Activated naive CD8-positive, alpha-beta T cell treated with anti-CD3 and anti-CD28 coated beads for 36 hours (primary cell): ENCODE measurements at regions not wholly inside any gene's neighbourhood (a gene's known extent, or its start where the extent isn't known, plus 50 kb on each side); places are given as distances from the start of the nearest gene placed in this dataset.
"Not testable (repeated sequence)": the region's sequence is repeated elsewhere in the genome, so short reads cannot be mapped to it uniquely, and the experiment has no call there.

ENCODE experiments used
- DNase-seq: peaks from one replicate; pipeline ENCODE4 v3.0.0; 2021
- H3K27ac Mint-ChIP-seq: one replicate; pipeline ENCODE4 v1.8.0; 2022; ENCODE audit warnings: mild to moderate bottlenecking, moderate library complexity, mixed read lengths
- H3K27me3 Mint-ChIP-seq: one replicate; pipeline ENCODE4 v1.8.0; 2022; ENCODE audit warnings: mild to moderate bottlenecking, mixed read lengths
- H3K36me3 Mint-ChIP-seq: one replicate; pipeline ENCODE4 v1.8.0; 2021; ENCODE audit warnings: mild to moderate bottlenecking, mixed read lengths
- H3K4me1 Mint-ChIP-seq: one replicate; pipeline ENCODE4 v1.8.0; 2021; ENCODE audit warnings: mixed read lengths
- H3K4me3 Mint-ChIP-seq: one replicate; pipeline ENCODE4 v1.8.0; 2022; ENCODE audit warnings: mild to moderate bottlenecking, moderate library complexity, mixed read lengths
- H3K9me3 Mint-ChIP-seq: one replicate; pipeline ENCODE4 v1.8.0; 2022; ENCODE audit warnings: mixed read lengths

DNA sequence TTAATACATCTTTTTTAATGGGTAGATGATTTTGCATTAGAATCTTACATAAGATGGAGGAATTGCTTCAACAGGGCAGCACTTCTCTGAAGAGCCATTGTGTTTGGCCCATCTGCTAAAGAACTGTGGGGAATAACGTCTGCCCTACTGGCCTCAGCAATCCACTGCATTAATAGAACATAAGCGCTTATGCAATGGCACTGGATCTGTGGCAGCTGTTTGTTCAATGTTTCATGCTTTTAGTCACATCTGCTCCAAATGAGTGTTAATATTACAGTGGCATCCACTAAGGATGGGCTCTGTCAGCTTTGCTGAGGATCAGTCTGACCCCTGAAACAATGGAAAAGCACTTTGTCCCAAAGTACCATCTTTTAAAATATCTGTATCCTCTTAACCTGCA, 279.0 kb upstream of the GK2 start:
- H3K27ac Mint-ChIP-seq, result no peak overlapping the region
- H3K9me3 Mint-ChIP-seq, result no peaks in the 10 kb centered on the region
- no peak for DNase-seq
- no peaks in the 10 kb centered on the region for H3K36me3 Mint-ChIP-seq
- H3K27me3 Mint-ChIP-seq, result no peaks in the 10 kb centered on the region
- no peak overlapping the region for H3K4me3 Mint-ChIP-seq
- H3K4me1 Mint-ChIP-seq, result no peaks in the 10 kb centered on the region

DNA sequence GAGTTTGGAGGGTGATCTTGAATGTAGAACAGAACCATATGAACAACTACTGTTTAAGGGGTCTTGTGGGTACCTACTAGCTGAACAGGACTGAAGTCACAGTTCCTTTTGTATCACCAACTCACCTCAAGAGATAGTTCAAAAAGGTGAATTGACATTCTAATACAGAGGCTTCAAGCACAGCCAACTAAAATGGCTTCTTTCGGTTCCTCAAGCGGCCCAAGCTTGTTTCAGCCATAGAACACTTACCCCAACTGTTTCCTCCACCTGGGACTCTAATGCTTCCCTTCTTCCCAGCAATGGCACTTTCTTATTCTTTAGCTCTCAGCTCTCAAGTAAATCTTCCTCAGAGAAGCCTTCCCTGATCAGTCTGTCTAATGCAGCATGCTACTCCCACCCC, 277.5 kb upstream of the GK2 start:
- Mint-ChIP-seq H3K4me1 (no peaks in the 10 kb centered on the region), H3K4me3 (no peak overlapping the region), H3K36me3 (no peaks in the 10 kb centered on the region), H3K27ac (no peak overlapping the region), H3K27me3 (no peaks in the 10 kb centered on the region), H3K9me3 (no peaks in the 10 kb centered on the region)
- no peak for DNase-seq

DNA sequence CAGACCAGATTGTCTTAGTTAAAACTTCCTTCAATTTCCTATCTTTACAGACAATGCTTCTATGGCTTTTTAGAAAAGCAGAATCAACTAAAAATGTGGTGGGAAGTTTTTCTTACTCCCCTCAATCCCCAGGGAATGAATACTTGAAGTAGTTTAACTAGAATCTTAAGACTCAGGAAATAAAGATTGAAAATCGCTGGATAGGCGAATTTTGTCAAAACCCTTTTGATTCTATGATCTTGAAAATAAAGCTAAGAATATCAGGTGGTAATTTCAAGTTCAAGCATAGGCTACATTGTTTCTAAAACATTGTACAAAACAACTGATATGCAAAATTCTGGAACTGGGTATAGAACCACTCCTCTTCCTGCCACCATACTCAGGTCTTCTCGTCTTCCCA, 276.5 kb upstream of the GK2 start:
- H3K4me1 Mint-ChIP-seq, result no peaks in the 10 kb centered on the region
- DNase-seq, result no peak
- H3K27ac Mint-ChIP-seq, result no peak overlapping the region
- no peak overlapping the region for H3K4me3 Mint-ChIP-seq
- H3K36me3 Mint-ChIP-seq, result no peaks in the 10 kb centered on the region
- no peaks in the 10 kb centered on the region for H3K9me3 Mint-ChIP-seq
- no peaks in the 10 kb centered on the region for H3K27me3 Mint-ChIP-seq

DNA sequence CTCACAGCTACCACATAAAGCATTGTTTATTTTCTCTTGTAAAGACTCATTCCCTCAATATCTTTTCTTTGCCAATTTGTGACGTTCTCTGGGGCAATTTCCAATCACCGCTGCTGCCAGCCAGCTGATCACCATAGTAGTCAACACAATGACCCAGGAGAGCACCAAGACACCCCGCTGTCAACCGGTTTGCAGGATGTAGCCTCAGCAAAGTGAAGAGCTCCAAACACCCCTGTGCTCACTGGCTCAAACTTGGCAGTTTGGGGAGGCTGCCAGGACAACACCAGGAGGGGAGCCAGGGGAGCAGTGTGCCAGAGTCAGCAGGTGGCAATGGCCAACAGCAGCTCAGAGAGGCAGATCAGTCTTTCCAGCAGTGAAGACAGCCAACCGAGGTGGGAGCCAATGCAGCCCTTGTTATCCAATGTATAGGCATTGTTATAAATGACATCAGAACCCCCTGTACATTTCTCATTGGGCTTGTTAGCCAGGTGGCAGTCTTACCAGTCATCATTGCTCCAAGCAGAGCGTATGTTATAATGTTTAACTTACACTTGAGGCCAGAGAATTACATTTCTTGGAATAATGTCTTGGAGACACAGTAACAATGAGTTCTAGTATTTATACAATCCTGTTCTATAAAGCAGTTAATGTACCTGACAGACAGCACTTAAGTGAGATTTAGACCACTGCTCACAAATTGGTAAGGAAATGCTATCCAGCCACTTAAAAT, 274.9 kb upstream of the GK2 start:
- H3K27me3 Mint-ChIP-seq, result no peaks in the 10 kb centered on the region
- DNase-seq, result no peak
- H3K27ac Mint-ChIP-seq, result no peak overlapping the region
- H3K4me1 Mint-ChIP-seq, result peaks cover 8% of the 10 kb centered on the region
- H3K9me3 Mint-ChIP-seq, result no peaks in the 10 kb centered on the region
- no peaks in the 10 kb centered on the region for H3K36me3 Mint-ChIP-seq
- H3K4me3 Mint-ChIP-seq, result no peak overlapping the region

DNA sequence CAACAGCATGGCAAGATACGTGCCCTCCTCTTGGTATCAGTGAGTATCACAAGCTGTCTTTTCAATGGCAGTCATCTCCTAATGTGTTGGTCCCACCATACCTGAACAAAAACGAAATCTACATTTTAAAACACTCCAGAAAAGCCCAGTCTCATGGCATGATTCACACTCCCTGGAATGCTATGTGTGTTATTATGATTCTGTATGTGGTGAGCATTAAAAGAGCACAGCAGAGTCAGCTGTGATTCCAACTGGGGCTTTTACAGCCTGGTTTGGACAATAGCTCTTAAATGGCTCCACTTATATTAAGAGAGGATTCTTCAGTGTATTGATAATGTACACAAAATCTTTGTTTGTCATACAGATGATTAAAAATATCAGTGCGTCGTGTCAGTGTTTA, 274.1 kb upstream of the GK2 start:
- Mint-ChIP-seq H3K36me3 (no peaks in the 10 kb centered on the region), H3K9me3 (no peaks in the 10 kb centered on the region), H3K4me3 (no peak overlapping the region), H3K27ac (no peak overlapping the region), H3K27me3 (no peaks in the 10 kb centered on the region), H3K4me1 (peaks cover 8% of the 10 kb centered on the region)
- DNase-seq, result no peak

DNA sequence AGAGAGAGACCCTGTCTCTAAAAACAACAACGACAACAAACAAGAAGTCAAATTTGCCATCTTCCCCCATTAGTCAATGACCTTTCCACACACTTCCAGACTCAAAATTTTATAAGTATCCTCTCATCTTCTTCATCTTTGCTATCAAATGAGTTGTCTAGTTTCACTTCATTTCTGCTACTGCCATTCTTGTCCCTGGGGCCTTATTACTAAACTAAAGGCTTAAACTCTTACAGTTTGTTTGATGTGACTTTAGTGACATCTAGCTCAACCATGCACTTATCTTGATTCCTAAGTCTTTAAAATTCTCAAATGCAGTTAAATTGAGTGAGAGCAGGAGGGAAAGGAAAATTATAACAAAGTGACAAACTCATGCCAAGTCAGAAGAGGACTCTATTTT, 271.8 kb upstream of the GK2 start:
- no peaks in the 10 kb centered on the region for H3K27me3 Mint-ChIP-seq
- peaks cover 8% of the 10 kb centered on the region for H3K4me1 Mint-ChIP-seq
- H3K27ac Mint-ChIP-seq, result no peak overlapping the region
- no peaks in the 10 kb centered on the region for H3K9me3 Mint-ChIP-seq
- H3K36me3 Mint-ChIP-seq, result no peaks in the 10 kb centered on the region
- DNase-seq, result no peak
- no peak overlapping the region for H3K4me3 Mint-ChIP-seq

DNA sequence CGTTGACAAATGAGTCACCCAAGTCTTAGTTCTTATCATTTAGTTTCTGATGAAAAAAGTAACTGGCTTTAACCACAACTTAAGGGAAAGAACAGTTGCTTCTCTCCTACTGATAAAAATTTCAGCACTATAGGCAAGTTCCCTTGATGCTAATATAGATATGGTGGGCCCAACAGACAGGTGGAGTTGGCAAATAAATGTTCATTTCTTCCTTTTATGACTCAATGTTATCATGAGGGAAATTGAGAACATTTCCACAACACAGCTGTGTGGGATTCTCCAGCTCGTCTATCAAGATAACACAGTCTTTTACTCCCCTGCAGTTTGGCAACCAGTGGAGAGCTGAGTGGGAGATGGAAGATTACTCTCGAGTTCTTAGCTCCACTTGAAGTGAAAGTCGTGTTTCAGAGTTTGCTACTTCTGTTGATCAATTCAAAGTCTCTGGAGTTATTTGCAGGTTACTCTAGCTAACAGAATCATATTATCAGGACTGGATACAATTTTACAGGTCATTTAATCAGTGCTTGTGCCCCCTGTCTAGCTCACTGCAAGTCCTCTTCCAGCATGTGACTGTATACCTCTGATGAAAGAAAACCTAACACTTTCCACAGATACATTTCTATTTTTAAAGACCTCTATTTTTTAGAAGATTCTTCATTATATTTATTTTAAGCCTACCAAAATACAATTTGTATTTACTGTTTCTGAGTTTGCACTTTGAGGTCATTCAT, 270.6 kb upstream of the GK2 start:
- Mint-ChIP-seq H3K27ac (no peak overlapping the region), H3K9me3 (no peaks in the 10 kb centered on the region), H3K27me3 (no peaks in the 10 kb centered on the region), H3K36me3 (no peaks in the 10 kb centered on the region), H3K4me1 (peaks cover 8% of the 10 kb centered on the region), H3K4me3 (no peak overlapping the region)
- no peak for DNase-seq

DNA sequence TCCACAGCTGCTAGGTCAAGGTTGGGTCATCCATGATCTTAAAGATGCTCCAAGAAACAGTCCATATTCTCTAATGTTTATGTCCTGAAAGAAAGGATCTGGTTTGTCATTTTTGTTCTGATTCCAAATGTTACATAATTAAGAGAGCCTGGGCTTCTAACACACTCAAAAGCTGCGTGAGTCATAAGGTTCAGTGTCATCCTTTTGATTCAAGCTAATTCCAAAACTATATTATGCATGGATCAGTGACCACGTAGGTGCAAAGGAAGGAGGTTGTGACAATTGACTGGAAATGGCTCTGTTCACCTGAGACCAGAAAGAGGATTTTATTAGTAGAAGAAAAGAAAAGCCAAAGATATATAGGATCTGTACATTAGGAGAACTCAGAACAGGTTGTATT, 268.7 kb upstream of the GK2 start:
- H3K4me1 Mint-ChIP-seq, result peaks cover 8% of the 10 kb centered on the region
- no peaks in the 10 kb centered on the region for H3K27me3 Mint-ChIP-seq
- H3K36me3 Mint-ChIP-seq, result no peaks in the 10 kb centered on the region
- no peak overlapping the region for H3K4me3 Mint-ChIP-seq
- H3K9me3 Mint-ChIP-seq, result peaks cover 5% of the 10 kb centered on the region
- H3K27ac Mint-ChIP-seq, result no peak overlapping the region
- DNase-seq, result no peak

DNA sequence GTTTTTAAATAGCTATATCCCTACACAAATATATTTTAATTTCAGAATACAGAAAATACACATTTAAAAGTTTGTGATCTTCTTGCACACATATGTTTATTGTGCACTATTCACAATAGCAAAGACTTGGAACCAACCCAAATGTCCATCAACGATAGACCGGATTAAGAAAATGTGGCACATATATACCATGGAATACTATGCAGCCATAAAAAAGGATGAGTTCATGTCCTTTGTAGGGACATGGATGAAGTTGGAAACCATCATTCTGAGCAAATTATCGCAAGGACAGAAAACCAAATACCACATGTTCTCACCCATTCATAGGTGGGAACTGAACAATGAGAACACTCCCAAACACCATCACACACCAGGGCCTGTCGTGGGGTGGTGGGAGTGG, 266.9 kb upstream of the GK2 start:
- not testable (repeated sequence) for DNase-seq, H3K27me3 Mint-ChIP-seq, H3K4me3 Mint-ChIP-seq, H3K36me3 Mint-ChIP-seq, H3K4me1 Mint-ChIP-seq, H3K27ac Mint-ChIP-seq
- H3K9me3 Mint-ChIP-seq, result peaks cover 13% of the 10 kb centered on the region

DNA sequence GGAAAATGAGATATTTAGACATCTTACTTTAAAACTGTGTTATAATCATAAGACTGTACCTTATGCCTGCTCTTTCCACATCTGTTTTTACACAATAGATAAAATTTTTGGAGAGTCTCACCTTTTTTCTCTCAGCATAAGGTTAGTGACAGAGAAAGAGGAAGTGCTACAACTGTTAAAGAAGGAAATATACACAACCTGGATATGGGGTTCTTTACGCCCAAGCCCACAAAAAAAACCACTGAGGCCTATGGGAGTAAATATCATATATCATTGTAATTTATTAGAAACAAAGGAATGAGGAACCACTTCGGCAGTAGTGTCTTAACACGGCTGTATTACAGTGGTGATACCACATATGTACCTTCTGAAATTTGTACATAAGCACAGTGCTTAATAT, 265.9 kb upstream of the GK2 start:
- no peak for DNase-seq
- no peaks in the 10 kb centered on the region for H3K27me3 Mint-ChIP-seq
- no peak overlapping the region for H3K4me3 Mint-ChIP-seq
- no peaks in the 10 kb centered on the region for H3K36me3 Mint-ChIP-seq
- H3K9me3 Mint-ChIP-seq, result peaks cover 21% of the 10 kb centered on the region
- H3K27ac Mint-ChIP-seq, result no peak overlapping the region
- peaks cover 8% of the 10 kb centered on the region for H3K4me1 Mint-ChIP-seq

DNA sequence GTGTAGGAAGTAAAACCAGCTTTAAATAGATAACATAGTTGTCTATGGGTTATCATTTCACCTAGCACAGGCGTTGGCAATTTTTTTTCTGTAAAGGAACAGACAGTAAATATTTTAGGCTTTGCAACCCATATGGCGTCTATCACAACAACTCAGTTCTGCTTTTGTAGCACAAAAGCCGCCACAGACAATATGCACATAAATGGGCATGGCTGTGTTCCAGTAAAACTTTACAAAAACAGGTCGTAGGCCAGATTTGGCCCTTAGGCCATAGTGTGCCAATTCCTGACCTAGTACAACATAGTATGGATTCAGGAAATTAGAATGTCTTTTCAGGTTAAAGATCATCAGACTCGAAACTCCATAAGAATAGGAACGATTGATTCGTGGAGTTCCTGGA, 265.3 kb upstream of the GK2 start:
- Mint-ChIP-seq H3K4me3 (no peak overlapping the region), H3K9me3 (peaks cover 25% of the 10 kb centered on the region), H3K4me1 (peaks cover 3% of the 10 kb centered on the region), H3K27ac (no peak overlapping the region), H3K27me3 (no peaks in the 10 kb centered on the region), H3K36me3 (no peaks in the 10 kb centered on the region)
- no peak for DNase-seq

DNA sequence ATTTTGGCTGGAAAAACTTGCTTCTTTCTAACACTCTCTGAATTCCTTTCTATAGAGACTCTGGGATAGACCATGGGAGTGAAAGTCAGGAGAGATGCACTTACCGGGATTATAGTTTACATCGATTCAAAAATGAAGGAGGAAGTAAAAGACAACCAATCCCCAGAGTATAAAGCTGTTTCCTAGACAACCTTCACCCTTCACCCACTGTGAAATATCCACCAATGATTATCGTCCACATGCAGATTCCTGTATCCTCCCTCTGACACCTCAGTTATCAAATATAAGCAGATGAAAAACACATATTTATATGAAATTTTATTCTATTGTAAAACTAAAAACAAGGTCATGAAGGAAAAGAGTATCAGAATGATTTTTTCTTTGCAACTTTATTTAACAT, 258.8 kb upstream of the GK2 start:
- Mint-ChIP-seq H3K4me3 (no peak overlapping the region), H3K27me3 (no peaks in the 10 kb centered on the region), H3K36me3 (no peaks in the 10 kb centered on the region)

DNA sequence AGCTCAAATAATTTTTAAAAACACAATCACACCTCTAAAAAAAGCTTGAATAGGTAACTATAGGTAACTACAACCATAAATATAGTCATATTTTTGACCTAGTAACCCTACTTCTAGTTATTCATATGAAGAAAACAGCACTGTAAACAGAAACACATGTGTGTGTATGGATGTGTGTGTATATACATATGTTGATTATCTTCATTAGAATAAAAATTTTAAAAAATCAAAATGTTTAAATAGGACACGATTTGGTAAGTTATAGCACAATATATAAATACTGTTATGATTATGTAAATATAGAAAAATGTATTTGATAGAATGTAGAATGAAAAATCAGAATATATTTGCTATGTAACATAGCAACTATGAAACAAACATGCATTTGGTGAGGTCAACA, 258.1 kb upstream of the GK2 start:
- H3K27me3 Mint-ChIP-seq, result no peaks in the 10 kb centered on the region
- H3K4me3 Mint-ChIP-seq, result no peak overlapping the region
- no peak overlapping the region for H3K27ac Mint-ChIP-seq
- H3K4me1 Mint-ChIP-seq, result no peaks in the 10 kb centered on the region
- no peaks in the 10 kb centered on the region for H3K36me3 Mint-ChIP-seq
- H3K9me3 Mint-ChIP-seq, result peaks cover 20% of the 10 kb centered on the region
- no peak for DNase-seq

More for the DNA sequence above, 258.8 kb upstream of the GK2 start:
- no peak overlapping the region for H3K27ac Mint-ChIP-seq
- DNase-seq, result no peak
- peaks cover 20% of the 10 kb centered on the region for H3K9me3 Mint-ChIP-seq
- H3K4me1 Mint-ChIP-seq, result no peaks in the 10 kb centered on the region

DNA sequence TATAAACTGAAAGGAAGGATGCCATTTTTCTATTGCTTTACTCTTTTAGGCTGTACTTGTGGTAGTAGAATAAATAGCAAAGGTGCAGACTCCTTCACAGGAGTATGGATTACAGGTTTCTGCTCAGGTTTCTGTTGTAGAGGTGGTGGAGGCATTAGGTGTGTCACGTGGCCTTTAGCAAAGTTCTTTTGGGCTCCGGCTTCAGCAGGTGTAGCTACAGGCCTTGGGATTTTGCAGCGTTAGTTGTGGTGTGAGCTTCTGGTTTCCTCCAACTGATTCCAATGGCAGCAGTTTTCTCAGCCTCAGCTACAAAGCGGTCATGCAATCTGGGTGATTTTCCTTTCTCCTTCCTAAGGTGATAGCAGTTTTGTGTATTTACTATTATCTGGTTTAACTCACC, 255.8 kb upstream of the GK2 start:
- H3K27ac Mint-ChIP-seq, result no peak overlapping the region
- H3K4me3 Mint-ChIP-seq, result no peak overlapping the region
- no peaks in the 10 kb centered on the region for H3K36me3 Mint-ChIP-seq
- DNase-seq, result no peak
- H3K27me3 Mint-ChIP-seq, result no peaks in the 10 kb centered on the region
- no peaks in the 10 kb centered on the region for H3K4me1 Mint-ChIP-seq
- peaks cover 9% of the 10 kb centered on the region for H3K9me3 Mint-ChIP-seq

DNA sequence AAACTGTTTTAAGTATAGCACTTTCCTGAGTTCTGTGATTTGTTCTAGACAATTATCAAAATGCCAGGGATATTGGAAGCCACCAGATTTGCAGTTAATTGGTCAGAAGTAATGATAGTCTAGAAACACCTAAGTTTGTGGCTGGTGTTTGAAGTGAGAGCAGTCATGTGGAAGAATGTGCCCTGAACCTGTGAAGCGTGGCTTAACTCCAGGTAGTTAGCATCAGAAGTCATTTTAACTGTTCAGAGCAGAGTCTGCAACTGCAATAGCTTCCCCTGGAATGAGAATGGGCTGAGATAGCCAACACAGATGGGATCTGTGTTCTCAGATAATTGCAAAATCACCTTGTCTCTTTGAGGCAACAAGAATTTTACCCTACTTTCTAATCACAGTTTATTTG, 255.1 kb upstream of the GK2 start:
- H3K27me3 Mint-ChIP-seq, result no peaks in the 10 kb centered on the region
- no peak overlapping the region for H3K27ac Mint-ChIP-seq
- H3K36me3 Mint-ChIP-seq, result no peaks in the 10 kb centered on the region
- no peaks in the 10 kb centered on the region for H3K4me1 Mint-ChIP-seq
- H3K9me3 Mint-ChIP-seq, result peaks cover 7% of the 10 kb centered on the region
- H3K4me3 Mint-ChIP-seq, result no peak overlapping the region
- DNase-seq, result no peak

DNA sequence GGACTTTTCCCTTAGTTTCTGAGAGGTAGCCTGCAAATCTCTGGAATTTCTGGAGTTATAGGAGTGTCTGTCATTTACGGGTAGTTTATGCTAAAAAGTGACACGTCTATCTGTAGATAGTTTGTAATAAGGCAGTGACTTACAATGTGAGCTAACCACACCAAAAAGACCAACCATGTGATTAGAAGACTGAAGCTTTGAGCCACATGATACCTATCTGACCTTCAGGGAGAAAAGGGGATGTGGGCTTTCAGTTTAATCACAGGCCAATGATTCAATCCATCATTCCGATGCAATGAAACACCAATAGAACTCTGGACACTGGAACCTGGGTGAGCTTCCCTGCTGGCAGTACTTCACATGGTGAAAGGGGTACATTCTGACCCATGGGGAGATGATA, 254.6 kb upstream of the GK2 start:
- H3K36me3 Mint-ChIP-seq, result no peaks in the 10 kb centered on the region
- no peak overlapping the region for H3K4me3 Mint-ChIP-seq
- H3K4me1 Mint-ChIP-seq, result no peaks in the 10 kb centered on the region
- DNase-seq, result no peak
- H3K27me3 Mint-ChIP-seq, result no peaks in the 10 kb centered on the region
- peaks cover 10% of the 10 kb centered on the region for H3K9me3 Mint-ChIP-seq
- no peak overlapping the region for H3K27ac Mint-ChIP-seq
